NOMO-1 (cell line): ENCODE measurements at regions not wholly inside any gene's neighbourhood (a gene's known extent, or its start where the extent isn't known, plus 50 kb on each side); places are given as distances from the start of the nearest gene placed in this dataset.
"Not testable (repeated sequence)": the region's sequence is repeated elsewhere in the genome, so short reads cannot be mapped to it uniquely, and the experiment has no call there.

ENCODE experiments used
- DNase-seq, 2 experiments: peaks; one replicate each; lab custom pipeline; 2025; ENCODE audit not compliant: unreplicated experiment in 2 of 2; lab: John Stamatoyannopoulos, UW

- no peak for DNase-seq
Measured at GRCh38 chr10:18866852-18867251, 181.7 kb upstream of the MALRD1 start.

- no peak for DNase-seq
Measured at GRCh38 chr10:18868919-18869318, 179.7 kb upstream of the MALRD1 start.

GRCh38 chr10:18875477-18875876, 173.1 kb upstream of the MALRD1 start:
- DNase-seq, result no peak

GRCh38 chr10:18879284-18879683, 169.3 kb upstream of the MALRD1 start:
- no peak for DNase-seq

- DNase-seq, result no peak
Measured at GRCh38 chr10:18880530-18880929, 168.1 kb upstream of the MALRD1 start.

GRCh38 chr10:18886102-18886501, 162.5 kb upstream of the MALRD1 start:
- no peak for DNase-seq

GRCh38 chr10:18906636-18907035, 142.0 kb upstream of the MALRD1 start:
- DNase-seq, result no peak

GRCh38 chr10:18917431-18917830, 131.2 kb upstream of the MALRD1 start:
- DNase-seq, result not testable (repeated sequence)

- no peak for DNase-seq
Measured at GRCh38 chr10:18918532-18918931, 130.1 kb upstream of the MALRD1 start.

- no peak for DNase-seq
Measured at GRCh38 chr10:18949391-18949790, 99.2 kb upstream of the MALRD1 start.

- DNase-seq, result not testable (repeated sequence)
Measured at GRCh38 chr10:18951072-18951823, 97.4 kb upstream of the MALRD1 start.

- DNase-seq, result no peak
Measured at GRCh38 chr10:18955061-18955460, 93.5 kb upstream of the MALRD1 start.

GRCh38 chr10:18959369-18959768, 89.2 kb upstream of the MALRD1 start:
- no peak for DNase-seq

- no peak for DNase-seq
Measured at GRCh38 chr10:18960466-18961079, 88.0 kb upstream of the MALRD1 start.

- DNase-seq, result no peak
Measured at GRCh38 chr10:18968159-18968558, 80.4 kb upstream of the MALRD1 start.

GRCh38 chr10:18976696-18977251, 71.8 kb upstream of the MALRD1 start:
- DNase-seq, result no peak

GRCh38 chr10:18980089-18980629, 68.4 kb upstream of the MALRD1 start:
- no peak for DNase-seq

- peak in 1 of 2 experiments; percentile 3 for DNase-seq
Measured at GRCh38 chr10:18984531-18984930, 64.1 kb upstream of the MALRD1 start.

GRCh38 chr10:18988338-18988737, 60.3 kb upstream of the MALRD1 start:
- DNase-seq, result no peak
